NCI-H82 treated with DMSO at 0.1 percent for 48 hours (cell line): ENCODE measurements at regions not wholly inside any gene's neighbourhood (a gene's known extent, or its start where the extent isn't known, plus 50 kb on each side); places are given as distances from the start of the nearest gene placed in this dataset.

Source experiments
- DNase-seq: peaks from one replicate; lab custom pipeline; 2025; ENCODE audit not compliant: unreplicated experiment; lab: John Stamatoyannopoulos, UW

DNA sequence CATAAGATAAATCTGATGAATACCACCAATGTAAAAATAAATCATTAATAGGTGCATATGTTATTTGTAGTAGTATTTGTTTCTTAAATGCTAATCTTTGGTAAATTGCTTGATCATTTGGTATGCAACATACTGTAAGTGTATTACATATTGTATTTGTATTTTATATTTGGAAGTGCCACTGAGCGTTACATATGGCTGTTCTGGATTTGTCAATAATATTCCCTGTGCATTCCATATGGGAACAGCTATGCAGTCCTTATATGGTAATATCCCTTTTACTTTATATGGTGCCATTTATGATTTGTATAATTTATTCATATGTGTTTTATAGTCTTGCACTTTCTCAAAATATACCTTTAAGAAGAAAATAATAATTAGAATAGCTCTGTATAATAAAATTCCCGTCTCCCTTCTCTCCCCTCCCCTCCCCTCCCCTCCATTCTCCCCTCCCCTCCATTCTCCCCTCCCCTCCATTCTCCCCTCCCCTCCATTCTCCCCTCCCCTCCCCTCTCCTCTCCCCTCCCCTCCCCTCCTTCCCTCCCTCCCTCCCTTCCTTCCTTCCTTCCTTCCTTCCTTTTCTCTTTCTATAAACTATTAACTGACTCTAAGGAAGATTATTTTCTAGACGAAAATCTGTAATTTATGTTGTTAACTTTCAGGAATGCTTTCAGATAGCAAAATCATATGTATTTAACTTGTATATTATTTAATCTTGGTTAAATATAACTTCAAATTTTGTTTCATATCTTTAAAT lies 241.4 kb downstream of the CSNK1G3 start:
- DNase-seq, result no peak

- no peak for DNase-seq
Measured at GRCh38 chr5:123752552-123753179, 240.7 kb downstream of the CSNK1G3 start.

DNA sequence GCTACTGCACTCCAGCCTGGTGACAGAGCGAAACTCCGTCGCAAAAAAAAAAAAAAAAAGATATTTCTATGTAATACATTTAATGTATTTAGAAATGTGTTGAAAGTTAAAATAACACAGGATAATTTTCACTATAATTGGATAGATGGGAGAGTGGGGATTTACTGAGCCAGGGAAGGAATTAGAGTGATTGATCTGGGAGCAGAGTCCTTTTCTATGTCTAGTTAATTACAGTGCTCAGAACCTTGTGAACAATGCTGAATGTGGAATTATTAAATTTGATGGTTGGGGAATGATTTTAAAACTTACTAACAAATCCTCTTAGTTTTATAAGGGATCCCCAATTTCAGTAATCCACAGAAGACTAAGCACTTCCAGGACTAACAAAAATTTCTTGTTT lies 239.7 kb downstream of the CSNK1G3 start:
- no peak for DNase-seq

DNA sequence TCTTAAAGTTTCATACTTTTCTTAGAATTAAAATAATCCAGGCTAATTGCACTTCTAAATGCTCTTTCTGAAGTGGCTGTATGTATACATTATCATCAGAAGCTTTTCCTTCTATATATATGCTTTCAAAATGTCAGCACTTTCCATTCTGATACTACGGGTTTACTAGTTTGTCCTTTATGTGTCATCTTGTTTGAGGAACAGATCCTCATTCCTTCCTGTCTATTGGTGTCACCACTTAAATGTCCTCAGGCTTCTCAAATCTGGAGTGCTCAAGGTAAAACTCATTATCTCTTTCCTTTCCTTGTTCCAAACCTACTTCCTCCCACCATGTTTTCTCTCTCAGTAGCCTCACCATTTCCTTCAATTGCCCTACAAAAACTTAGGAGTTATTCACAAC lies 236.3 kb downstream of the CSNK1G3 start:
- DNase-seq, result no peak

GRCh38 chr5:123746683-123747360 lies 234.8 kb downstream of the CSNK1G3 start:
- DNase-seq, result no peak

GRCh38 chr5:123743990-123744583 lies 232.1 kb downstream of the CSNK1G3 start:
- DNase-seq, result no peak

DNA sequence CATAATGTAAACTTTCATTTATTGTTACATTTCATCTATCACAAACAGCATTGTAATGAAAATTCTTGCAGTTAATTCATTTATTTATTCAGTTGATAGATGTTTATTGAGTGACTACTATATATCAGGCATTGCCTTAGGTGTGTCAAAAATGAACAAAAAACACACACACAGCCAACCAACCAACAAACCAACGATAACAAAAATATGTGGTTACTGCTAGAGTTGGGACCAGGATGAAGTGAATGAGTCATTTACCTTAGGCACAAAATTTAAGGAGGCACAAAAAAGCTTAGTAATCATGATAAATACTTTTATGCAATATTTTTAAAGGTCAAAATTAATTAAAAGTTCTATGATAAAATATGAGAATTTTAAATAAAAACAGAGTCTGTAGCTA lies 223.4 kb downstream of the CSNK1G3 start:
- DNase-seq, result no peak

- DNase-seq, result no peak
Measured at GRCh38 chr5:123732257-123732656, 220.3 kb downstream of the CSNK1G3 start.

DNA sequence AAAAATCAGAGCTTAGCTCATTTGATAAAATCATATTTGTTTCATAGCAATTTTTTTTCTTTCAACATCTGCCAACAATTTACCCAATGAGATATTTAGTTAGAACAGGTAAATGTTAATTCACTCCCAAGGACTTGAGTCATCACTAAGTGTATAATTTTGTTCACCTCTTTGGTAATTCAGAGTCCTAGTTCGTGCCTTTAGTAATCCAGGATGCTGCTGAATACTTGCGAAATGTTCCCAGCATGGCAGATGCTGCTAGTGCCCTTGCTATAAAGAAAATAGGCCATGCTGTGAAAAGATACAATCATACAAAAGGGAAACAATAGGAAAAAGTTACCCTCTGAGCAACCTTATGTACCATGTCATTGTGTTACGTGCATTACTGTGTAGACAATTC lies 210.5 kb downstream of the CSNK1G3 start:
- DNase-seq, result no peak

DNA sequence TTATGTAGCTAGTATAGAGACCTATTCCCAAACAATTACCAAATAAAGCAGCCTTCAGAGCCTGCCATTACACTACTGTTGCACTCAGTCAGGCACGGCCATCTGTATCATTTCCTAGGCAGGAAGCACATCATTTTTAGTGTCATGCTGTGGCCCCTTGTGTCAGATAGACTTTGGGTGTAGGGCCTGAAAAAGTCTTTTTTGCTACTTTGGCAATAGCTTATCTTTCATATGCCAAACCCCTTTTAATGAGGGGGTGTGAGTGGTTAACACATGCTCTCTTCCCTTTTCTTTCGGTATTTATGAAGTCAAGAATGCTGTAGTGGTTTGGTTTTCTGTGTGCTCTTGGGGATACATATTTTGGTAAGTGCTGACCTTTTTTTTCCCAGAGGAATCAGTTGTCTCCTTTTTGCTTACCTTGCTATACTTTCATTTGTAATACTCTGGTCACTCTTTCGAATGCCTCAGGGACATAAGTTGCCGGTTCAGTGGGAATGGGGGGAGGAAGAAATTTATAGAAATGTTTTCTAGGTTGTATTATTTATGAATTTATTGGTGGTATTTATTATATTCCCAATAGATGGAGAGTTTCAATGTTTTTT lies 209.8 kb downstream of the CSNK1G3 start:
- no peak for DNase-seq

DNA sequence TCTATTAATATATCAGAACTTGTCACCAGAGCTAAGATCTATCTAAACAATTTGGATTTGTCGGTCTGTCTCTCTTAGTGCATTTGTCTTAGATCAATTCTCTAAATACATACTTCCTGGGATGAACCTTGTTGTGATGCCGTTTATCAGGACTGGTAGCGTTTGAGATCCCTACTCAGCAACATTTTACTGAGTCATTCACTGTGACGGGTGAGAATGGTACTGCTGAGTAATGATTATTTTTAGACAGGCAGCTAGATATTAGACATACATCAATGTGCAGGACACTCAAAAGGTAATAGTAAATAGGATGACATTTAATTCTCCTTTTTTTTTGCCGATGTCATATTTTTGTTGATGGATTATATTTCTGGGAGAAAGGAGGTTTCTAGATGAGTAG lies 209.0 kb downstream of the CSNK1G3 start:
- no peak for DNase-seq

GRCh38 chr5:123720339-123720738 lies 208.4 kb downstream of the CSNK1G3 start:
- no peak for DNase-seq

DNA sequence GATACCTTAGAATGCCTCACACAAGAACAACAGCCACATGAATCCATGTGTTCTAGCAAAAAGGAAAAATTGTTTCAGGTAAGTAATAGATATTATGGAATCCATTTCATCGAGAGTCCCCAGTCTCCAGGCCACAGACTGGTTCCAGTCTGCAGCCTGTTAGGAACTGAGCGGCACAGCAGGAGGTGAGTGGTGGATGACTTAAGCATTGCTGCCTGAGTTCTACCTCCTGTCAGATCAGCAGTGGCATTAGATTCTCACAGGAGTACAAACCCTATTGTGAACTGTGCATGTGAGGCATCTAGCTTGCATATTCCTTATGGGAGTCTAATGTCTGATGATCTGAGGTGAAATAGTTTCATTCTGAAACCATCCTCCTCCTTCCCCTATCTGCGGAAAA lies 207.0 kb downstream of the CSNK1G3 start:
- no peak for DNase-seq

DNA sequence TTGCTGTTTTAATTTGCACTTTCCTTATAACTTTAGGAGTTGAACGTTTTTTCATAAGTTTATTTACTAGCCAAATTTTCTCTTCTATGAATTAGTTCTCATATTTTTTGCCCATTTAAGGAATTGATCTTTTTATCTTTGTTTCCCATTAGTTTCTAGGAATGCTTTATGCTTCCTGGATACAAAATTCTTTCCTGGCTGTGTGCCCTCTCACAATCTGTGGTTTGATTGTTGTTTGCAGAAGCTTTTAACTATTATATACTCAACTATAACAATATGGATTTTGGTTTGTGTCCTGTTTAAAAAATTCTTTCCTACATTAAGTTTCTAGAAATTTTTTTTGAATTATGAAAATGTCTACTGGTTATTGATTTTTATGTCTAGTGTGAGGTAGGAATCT lies 206.3 kb downstream of the CSNK1G3 start:
- no peak for DNase-seq

DNA sequence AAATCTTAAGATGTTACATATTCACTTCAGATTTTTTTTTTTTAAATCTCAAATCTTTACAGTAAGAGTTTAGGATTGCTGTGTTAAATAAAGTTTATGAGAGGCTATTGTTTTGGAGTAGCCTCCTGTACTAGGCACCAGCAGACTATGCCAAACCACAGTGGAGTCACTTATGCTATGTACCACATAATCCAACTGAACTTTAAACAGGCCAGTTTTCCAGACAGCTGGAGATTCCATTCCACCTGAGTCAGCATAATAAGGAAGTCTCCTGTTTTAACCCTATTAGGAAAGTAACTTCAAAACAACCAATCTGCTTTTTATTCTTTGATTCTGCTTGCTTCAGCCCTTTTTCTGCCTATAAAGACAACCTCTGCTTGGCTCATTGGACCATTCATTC lies 205.2 kb downstream of the CSNK1G3 start:
- no peak for DNase-seq

- no peak for DNase-seq
Measured at GRCh38 chr5:123710031-123710430, 198.1 kb downstream of the CSNK1G3 start.

- no peak for DNase-seq
Measured at GRCh38 chr5:123709422-123709821, 197.4 kb downstream of the CSNK1G3 start.

GRCh38 chr5:123708074-123708806 lies 196.3 kb downstream of the CSNK1G3 start:
- DNase-seq, result no peak

- DNase-seq, result no peak
Measured at GRCh38 chr5:123706531-123706930, 194.6 kb downstream of the CSNK1G3 start.

- no peak for DNase-seq
Measured at GRCh38 chr5:123705741-123706140, 193.8 kb downstream of the CSNK1G3 start.
